ENCODE measurements at regions not wholly inside any gene's neighbourhood (a gene's known extent, or its start where the extent isn't known, plus 50 kb on each side); places are given as distances from the start of the nearest gene placed in this dataset.

- no peak for DNase-seq (ENCODE audit: low read depth in 2 of 2)
These were observed 484.6 kb upstream of the GHITM start for GRCh38 chr10:83654689-83655088.

DNA sequence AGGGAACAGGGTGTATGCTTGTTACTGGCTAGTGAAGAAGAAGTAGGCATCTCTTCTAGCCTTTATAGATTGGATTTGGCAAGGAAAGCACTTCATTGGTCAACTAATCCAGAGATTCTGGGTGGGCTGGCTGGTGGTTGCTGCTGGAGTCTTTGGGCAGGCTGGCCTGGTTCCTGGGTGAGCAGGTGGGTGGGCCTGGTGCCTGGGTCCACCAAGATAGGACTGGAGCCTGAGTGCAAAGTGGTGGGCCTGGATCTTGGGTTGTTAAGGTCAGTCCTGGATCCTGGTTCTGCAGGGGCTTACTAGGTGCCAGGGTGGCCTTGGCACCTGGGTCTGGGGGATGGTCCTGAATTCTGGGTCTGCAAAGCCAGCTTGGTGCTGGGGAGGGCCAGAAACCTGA lies 482.4 kb upstream of the GHITM start:
- DNase-seq (ENCODE audit: low read depth in 2 of 2) = no peak

GRCh38 chr10:83657487-83657886 lies 481.8 kb upstream of the GHITM start:
- DNase-seq (ENCODE audit: low read depth in 2 of 2) = no peak

DNA sequence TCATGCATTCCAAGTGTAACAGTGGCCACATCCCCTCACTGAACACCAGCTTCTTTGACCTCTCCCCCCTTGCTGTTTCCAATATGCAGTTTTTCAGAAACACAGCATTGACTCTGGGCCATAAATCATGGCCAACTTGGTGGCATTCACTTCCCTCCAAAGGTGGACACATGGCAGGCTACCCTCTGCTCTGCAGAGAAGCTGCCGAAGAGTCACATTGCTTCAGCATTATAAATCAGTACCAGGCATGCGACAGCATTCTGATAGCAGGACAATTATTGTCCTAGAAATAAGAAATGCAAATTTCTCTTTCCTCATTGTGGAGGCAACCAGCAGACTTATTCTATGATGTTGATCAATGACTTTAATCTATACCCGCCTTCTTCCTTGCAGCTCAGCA lies 475.4 kb upstream of the GHITM start:
- DNase-seq (ENCODE audit: low read depth in 2 of 2) = no peak

GRCh38 chr10:83666762-83667161 lies 472.5 kb upstream of the GHITM start:
- DNase-seq (ENCODE audit: low read depth in 2 of 2) = no peak

DNA sequence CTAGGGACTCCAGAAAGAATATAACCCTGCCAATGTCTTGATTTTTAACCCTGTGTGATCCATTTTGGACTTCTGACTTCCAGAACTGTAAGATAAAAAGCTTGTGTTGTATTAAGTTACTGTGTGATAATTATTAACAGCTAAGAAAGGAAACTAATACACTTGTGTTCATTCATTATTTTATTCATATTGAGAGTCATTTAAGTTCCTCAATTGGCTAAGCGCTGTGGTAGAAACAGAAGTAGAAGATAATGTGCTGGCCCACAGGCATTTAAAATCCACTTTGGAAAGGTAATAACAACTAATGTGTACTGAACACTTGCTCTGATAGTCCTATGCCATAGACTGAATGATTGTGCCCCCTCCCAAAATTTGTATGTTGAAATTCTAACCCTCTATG lies 471.7 kb upstream of the GHITM start:
- DNase-seq (ENCODE audit: low read depth in 2 of 2) = no peak

DNA sequence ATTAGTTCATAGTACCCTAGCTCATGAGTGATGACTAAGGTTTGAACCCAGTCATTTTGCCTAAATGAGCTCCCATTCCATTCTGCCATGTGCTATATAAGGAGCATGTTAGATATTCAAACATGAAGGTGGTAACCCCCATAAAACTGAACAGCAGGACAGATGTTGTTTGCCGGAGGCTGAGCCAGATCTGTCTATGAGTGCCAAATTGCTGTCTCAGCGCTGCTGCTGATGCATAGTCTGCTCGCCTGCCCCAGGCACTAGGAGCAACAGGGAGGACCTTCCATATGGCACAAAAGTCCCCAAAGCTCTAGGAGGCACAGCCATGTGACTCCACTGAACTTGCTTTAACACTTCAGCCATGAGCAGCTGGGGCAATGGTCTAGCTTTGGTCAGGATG lies 466.0 kb upstream of the GHITM start:
- DNase-seq (ENCODE audit: low read depth in 2 of 2) = no peak

- DNase-seq (ENCODE audit: low read depth in 2 of 2) = no peak
These were observed 461.5 kb upstream of the GHITM start for GRCh38 chr10:83677795-83678194.

DNA sequence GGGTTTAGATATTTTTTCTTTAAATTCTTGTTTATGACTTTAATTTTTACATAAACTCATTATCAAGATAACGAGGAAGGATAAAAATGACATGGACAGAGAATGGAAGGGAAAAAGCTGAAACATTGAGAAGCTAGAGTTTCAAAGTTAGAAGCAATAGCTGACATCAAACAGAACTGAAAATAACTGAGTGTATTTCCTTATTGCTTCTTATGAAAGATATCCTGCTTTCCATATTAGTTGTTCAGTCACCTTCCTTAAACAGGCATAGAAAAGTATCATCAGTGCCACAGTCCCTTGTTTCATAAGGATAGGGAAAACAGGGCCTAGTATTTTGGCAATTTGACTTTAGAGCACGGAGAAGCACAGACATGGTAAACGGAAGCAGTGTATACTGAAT lies 460.5 kb upstream of the GHITM start:
- DNase-seq (ENCODE audit: low read depth in 2 of 2) = no peak

GRCh38 chr10:83680470-83680891 lies 458.8 kb upstream of the GHITM start:
- DNase-seq (ENCODE audit: low read depth in 2 of 2) = peak in 1 of 2 donors; percentile 18

- no peak for DNase-seq (ENCODE audit: low read depth in 2 of 2)
These were observed 456.9 kb upstream of the GHITM start for GRCh38 chr10:83682414-83682813.

DNA sequence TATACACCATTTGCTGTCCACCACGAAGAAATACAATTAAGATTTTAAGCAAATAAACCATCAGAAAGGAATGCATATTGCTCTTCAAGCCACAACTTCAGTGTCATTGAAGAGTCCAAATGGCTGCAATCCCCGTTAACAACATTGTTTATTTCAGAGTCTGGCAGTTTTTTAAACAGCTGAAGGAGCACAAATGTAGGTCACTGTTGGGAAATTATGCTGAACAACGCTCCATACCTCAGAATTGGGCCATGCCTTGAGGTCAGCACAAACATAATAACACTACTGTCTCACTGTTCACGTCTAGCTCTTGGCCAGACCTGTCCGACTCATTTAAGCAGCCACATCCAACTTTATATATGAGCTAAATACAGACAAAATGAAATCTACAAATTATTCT lies 453.9 kb upstream of the GHITM start:
- DNase-seq (ENCODE audit: low read depth in 2 of 2) = no peak

DNA sequence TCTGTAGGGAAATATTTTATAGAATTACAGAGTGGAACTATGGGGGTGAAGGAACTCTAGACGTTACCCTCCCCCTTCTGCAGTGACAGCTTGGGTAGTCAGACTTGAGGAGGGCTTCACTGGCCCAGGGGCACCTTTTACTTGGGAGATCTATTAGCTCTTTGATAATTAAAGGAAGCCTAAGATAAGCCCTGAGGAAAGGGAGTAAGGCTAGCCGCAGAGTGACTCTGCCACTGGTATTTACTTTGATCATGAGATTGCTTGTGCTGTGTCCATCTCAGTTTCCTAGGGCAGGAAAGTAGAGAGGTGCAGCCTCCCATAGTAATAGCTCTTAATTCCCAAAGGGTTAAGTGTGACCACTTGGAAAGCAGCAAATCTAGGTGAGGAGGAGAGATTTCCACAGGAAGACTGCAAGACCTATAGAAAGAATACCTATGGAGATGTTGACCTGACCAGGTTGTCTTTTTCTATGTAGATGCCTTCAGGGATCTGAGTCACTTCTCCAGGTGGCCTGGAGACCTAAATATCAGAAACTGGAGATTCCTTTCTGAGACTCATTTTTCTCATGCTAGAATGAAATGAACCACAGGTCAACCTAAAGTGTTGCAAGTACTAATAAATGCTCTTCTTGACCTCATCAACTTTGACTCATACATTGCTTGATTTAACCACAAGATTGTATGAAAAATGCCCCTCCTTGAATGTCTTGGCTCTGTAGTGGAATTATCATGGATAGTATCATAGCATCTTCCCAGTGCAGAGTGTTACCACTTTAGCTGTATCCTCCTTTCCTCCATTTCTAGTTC lies 447.3 kb upstream of the GHITM start:
- DNase-seq (ENCODE audit: low read depth in 2 of 2) = no peak

- DNase-seq (ENCODE audit: low read depth in 2 of 2) = no peak
These were observed 440.4 kb upstream of the GHITM start for GRCh38 chr10:83698899-83699298.

GRCh38 chr10:83701799-83702198 lies 437.5 kb upstream of the GHITM start:
- no peak for DNase-seq (ENCODE audit: low read depth in 2 of 2)

GRCh38 chr10:83702731-83703130 lies 436.6 kb upstream of the GHITM start:
- DNase-seq (ENCODE audit: low read depth in 2 of 2) = no peak

GRCh38 chr10:83706120-83706519 lies 433.2 kb upstream of the GHITM start:
- DNase-seq (ENCODE audit: low read depth in 2 of 2) = no peak

GRCh38 chr10:83706952-83707582 lies 432.2 kb upstream of the GHITM start:
- no peak for DNase-seq (ENCODE audit: low read depth in 2 of 2)

DNA sequence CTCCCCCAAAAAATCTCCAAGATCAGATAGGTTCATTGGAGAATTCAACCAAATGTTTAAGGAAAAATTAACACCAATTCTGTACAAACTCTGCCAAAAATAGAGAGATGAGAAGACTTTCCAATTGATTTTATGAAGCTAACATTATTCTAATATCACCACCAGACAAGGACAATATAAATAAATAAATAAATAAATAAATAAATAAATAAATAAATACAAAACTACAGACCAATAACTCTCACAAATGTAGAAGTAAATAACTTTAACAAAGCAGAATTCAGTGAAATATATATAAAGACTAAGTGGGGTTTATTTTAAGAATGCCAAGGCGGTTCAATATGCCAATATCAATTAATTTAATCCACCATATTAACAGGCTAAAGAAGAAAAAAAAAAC lies 425.9 kb upstream of the GHITM start:
- no peak for DNase-seq (ENCODE audit: low read depth in 2 of 2)

DNA sequence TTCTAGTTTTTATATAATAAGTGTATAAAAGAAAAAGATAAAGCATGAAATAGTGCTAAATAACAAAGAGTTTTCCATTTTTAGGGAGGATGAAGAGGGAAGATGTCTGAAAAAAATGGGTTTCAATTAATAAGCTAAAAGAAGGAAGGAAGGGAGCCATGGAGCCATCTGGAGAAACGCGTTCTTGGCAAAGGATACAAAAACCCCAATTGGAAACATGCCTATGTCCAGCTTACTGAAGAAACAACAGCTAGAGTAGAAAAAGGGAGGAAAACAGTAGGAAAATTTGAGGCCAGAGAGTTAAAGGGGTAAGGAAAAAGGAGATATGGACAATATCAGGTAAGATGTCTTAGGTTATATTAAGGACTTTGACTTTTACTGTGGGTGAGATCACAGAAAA lies 416.2 kb upstream of the GHITM start:
- peak in 1 of 2 donors; percentile 11 for DNase-seq (ENCODE audit: low read depth in 2 of 2)

DNA sequence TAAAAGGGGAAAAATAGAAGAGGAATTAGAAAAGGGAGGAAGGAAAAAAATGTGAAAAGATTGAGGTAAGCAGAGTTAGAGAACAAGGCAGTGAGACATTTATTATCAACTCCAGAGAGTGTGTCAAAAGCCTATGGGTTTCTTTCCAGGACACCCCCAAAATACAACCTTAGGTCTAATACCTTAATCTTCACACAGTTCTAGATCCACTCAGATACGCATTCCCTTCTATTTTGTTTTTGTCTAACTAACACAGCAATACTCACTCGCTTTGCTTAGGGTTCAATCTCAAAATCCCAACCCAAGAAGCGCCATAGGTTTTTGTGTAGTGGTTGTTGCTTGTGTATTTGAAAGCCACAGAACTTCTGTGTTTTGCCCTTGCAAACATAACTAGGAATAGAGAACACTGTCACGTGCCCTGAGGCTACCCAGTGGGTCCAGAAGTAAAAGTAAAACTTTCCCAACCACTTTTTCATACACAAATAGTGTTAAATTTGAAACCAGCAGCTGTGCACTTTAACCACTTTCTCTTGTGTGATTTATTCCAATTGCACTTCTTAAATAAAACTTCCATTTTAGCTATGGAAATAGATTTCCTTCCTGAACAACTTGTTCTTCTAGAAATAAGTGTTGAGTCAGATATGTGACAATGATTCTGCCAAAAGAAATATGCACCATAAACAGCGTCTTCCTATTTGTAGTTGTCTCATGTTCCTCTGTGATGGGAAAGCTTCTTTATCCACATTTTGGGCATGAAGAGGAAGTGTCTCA lies 414.7 kb upstream of the GHITM start:
- DNase-seq (ENCODE audit: low read depth in 2 of 2) = peak in 1 of 2 donors; percentile 79

DNA sequence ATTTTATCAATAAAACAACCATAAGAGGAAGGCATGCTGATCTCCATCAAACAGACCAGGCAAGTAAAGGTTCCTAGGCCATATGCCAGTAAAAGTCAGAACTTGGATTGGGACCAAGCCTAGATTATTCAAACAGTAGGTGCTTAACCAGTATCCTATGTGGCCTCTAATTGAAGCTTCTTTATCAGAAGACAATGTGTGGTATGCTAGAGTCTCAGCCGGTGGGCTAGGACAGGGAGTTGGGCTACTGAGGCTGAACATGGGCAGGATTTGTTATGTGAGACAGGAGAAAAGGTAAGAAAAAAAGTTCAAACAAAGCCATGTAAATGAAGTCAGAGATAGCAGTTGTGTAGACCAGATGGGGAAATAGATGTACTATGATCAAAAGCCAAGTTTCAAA lies 413.7 kb upstream of the GHITM start:
- DNase-seq (ENCODE audit: low read depth in 2 of 2) = peak in 1 of 2 donors; percentile 40

GRCh38 chr10:83734278-83734677 lies 405.0 kb upstream of the GHITM start:
- DNase-seq (ENCODE audit: low read depth in 2 of 2) = no peak

Data from dermis microvascular lymphatic vessel endothelial cell (primary cell).